HG03457 (cell line): ENCODE measurements at regions not wholly inside any gene's neighbourhood (a gene's known extent, or its start where the extent isn't known, plus 50 kb on each side); places are given as distances from the start of the nearest gene placed in this dataset.

Source experiments
- ATAC-seq: cut with Tn5 transposase; IDR thresholded peaks from one replicate; pipeline ENCODE4 v1.9.1; 2021; ENCODE audit warnings: moderate number of reproducible peaks; ENCODE audit not compliant: unreplicated experiment

DNA sequence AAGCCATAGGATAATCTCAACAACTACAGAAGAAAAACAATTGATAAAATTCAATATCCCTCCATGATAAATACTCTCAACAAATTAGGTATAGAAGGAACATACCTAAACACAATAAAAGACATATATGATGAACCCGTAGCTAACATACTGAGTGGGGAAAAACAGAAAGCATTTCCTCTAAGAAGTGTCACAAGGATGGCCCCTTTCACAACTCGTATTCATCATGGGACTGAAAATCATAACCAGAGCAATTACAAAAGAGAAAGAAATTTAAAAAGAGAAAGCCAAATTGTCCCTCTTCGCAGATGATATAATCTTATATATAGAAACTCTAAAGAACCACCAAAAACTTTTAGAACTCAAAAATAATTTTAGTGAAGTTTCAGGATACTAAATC is 146.3 kb upstream of the RGMB start:
- no peak for ATAC-seq

DNA sequence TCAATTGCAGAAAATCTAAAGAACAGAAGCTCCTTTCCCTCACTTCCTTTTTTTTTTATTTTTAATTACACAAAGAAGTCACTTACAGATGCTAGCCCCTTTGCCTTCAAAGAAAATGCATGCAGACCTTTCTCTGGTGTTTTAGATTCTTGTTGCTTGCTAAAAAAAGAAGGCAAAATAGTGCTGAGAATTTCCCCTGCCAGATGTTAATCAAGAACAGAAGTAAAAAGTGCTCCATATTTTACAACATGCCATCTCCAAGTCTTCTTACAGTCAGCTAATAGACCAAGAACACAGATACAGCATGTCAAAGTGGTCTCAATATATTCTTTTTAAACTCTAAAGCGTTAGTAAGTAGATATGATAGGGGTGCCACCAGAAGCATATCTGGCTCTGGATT is 142.8 kb upstream of the RGMB start:
- no peak for ATAC-seq

DNA sequence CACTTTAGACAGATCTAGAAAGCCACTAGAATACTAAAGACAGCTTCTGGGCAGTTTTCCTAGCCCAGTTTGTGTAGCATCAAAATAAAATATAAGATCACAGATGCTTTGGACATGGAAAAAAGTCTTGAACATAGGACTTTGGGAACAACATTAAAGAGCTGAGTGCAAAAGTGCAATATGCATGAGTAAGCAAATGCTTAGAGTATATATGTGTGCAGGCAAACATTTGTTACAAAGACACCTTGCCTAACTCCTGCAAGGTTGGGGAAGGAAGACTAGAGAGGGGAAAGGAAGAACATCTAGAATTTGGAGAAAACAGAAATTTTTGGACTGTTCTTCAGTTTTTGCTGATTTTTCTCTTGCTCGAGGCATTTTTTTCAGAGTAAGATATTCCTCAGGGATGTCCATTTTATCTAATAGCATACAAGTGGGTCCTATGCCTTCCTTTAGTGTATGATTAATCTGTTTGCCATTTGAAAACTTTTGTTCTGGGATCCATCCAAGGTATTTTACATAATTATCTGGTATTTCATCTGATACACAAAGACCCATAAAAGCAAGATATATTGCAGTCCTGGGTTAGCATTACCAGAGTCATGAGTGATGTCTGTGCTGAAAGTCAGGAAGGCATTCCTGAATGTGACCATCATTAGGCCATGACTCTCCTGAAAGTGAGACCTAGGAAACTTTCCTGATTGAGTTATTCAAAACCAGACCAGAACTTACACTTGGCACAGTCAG is 142.0 kb upstream of the RGMB start:
- ATAC-seq, result no peak

DNA sequence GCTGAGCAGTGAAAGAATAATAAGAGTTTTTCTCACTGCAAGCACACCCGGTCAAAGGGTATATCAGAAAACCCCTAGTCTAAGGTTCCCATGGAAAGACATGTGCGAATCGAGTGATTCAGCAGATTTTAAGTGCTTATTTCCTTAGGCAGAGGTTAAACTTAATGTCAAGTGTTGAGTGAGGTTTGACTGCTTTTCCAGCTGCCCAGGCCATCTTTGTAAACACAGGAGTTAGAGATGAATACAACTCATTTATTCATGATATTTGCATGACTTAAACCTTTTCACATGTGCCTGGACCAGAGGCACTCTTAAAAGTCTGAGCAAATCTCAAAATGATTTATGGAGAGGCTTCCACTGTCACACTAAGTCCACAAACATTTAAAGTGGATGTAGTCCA is 137.8 kb upstream of the RGMB start:
- no peak for ATAC-seq

DNA sequence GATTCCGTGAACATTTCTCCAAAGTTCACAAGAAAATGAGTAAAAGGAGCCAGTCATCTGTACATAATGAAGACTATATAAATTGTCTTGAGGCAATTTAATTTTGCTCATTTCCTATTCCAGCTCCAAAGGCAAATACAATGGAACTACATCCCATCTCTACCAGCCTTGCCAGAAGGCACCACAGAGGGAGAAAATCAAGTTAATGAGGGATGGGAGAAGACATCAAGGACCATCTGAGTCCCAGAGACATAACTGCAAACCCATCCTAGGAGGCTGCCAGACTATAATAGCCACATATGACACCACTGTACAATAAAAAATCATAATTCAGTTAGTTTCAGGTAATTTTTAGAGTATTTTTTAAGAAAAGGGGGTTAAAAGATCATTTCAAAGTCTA is 136.3 kb upstream of the RGMB start:
- no peak for ATAC-seq

DNA sequence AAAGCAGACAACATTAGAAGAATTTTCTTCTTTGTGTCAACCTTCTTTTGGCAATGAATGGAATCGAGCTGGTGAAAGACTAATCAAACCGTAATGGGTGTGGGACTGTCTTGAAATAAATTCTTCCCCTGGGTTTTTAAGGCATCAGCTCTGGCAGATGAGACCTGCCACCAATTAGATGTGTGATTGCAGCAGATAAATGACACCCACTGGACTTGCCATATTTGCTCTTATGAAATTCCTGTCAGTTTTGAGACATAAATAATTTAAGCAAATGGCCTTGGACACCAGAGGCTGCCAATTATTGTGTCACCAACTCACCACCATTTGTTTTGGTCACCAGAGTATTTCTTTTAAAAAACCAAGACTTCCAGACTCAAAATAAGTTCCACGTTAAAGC is 135.9 kb upstream of the RGMB start:
- ATAC-seq, result no peak

DNA sequence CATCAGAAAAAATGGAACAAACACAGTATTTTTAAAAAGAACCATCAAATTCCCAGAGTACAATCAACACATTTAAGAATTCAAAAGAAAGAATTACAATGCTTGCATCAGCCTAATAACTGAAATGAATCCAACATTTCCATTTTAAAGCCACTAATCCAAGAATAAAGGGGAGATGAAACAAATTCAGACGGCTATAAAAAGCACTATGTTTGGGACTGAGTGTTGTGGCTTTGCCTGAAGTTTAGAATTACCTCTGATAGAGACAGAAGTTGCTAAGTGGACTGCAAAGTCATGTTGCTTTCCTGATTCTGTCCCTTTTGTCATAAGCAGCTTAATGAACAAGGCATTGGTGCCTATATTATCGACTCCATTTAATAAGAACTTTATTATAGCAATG is 135.4 kb upstream of the RGMB start:
- ATAC-seq, result no peak

DNA sequence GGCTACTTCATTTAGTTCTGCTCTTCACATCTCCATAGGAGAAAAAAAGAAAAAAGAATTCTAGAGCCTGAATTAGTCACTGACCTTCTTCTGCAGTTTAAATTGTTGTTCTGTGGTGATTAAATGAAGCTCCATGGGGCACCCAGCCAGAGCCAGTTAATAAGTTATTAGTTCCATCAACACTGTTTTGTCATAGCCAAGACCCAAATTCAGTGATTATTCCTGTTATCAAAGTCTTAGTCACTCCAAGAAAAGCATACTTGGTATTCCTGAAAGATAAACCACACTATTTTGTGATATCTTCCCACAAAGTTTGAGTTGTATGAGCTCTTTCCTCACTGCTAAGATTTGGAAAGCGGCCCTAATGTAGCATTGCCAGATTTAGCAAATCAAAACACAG is 134.8 kb upstream of the RGMB start:
- no peak for ATAC-seq

DNA sequence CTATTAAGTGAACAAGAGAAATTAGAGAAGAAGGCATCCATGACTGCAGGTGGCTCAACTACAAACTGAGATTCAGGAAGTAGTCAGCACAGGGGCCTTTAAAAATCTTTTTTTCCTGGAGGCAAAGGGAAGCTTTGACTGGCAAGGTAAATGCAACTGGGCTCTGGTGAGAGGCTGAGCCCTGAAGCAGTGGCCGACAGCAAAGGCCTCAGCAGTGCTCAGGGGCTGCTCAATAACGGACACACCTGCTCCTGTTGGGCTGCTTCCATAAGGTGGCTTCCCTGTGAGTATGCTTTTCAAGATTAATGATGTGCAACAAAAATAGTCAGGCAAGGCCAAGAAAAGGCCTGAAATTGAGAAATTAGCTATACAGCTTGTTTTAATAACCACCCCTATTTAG is 134.2 kb upstream of the RGMB start:
- ATAC-seq, result no peak

DNA sequence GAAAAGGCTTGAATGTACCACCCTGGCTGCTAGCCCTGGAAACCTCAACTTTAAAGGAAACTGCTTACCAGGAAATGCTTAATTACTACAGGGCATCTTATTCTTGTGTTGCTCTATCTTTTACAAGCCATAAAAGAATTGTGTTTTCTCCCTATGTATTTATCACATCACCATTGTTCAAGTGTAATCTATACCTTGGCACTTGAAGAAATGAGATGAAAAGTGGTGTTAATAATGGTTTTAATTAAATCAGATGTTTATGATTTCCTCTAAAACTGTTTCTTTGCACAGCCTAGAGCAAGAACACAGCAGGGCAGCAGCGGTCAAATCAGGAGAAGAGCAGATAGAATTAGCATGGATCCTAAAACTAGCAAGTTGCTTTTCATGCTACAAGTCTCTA is 131.8 kb upstream of the RGMB start:
- ATAC-seq, result no peak

DNA sequence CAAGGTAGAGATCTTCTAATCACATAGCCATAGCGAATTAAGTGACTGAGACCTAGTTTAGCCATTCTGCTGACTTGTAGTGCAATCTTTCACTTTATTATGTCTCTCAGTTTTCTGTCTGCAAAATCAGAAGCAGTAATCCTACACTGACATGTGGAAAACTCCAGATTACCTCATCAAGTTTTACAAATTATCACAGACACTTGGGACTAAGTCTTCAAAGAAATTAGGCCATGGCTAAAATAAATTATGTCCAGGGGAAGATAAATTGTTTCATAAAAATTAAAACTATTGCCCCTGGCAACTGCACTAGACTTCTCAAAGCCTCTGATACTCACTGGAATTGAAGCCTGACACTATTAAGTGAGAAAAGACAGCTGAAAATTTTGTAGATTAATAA is 129.9 kb upstream of the RGMB start:
- ATAC-seq, result no peak

DNA sequence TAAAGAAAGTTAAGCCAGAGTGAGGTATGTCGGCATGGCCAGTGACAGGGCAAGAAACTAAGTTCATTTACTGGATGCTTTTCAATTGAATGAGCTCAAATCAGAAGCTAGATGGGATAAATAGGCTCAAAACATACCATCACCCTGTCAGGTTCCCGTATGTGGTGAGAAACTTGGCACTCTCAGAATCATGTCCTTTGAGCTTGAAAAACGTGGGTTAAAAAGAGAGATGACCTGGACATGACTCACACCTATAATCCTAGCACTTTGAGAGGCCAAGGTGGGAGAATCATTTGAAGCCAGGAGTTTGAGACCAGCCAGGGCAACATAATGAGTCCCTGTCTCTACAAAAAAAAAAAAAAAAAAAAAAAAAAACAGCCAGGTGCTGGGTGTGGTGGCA is 121.7 kb upstream of the RGMB start:
- no peak for ATAC-seq

DNA sequence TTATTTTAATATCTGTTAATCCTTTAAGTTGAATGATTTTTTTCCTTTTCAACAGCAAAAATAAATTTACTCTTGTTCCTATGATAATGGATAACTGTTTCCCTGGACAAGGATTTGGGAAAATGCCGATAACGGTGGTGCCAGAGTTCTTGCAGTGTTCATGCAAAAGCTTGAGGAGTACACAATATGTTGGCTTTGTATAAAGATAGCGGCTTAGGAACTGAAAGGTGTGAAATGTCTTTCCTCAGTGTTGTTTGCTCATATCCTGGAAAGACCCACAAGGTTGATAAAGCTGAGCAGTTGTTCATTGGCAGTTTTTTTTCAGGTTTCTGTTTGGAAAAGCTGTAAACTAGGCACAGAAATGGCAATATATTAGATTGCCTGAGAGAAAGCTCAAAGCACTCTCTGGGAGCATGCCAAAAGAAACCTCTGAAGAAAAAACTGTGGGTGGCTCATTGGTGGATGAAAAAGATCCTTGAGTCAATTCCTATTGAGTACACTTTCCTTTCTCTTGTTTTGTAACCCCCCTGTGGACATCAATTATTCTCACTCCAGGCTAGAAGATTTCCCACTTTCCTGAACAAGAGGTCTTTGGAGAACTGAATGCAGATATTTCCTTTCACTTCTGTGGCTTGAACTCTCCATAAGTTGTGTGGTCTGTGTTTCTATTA is 117.2 kb upstream of the RGMB start:
- ATAC-seq, result no peak

DNA sequence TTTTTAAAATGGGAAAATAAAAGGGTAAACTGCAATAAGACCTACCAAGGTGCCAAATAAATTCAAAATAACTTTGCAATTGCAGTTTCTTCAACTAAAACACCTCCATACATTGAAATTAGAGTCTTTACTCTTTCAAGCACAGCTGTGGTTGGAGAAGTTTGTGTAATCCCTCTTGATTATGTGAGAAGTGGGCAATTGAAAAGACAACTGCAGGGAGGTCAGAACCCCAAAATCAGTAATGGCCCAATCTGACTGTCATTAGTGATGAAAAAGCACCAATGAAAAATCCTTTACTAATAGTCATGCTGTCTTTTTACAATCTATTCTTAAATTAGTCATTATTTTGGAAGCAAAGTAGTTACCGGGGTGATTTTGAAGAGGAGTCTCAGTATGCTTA is 116.7 kb upstream of the RGMB start:
- ATAC-seq, result no peak

DNA sequence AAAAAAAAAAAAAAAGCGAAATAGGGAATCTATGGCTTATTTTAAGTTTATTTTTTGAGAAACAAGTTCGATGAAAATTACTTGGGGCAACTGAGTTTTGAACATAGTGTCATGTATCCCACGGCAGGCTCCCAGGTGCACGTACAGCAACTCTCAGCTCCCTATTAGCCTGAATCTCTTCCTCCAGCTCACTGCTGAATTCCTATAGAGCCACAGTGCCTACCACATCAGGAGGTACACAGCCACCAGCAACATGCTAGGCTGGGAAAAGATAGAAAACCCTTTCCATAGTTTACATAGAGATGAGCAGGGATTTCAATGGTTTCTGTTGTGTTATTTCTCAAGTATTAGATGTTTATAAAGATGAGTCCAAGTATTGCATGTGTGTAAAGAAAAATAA is 115.9 kb upstream of the RGMB start:
- no peak for ATAC-seq

DNA sequence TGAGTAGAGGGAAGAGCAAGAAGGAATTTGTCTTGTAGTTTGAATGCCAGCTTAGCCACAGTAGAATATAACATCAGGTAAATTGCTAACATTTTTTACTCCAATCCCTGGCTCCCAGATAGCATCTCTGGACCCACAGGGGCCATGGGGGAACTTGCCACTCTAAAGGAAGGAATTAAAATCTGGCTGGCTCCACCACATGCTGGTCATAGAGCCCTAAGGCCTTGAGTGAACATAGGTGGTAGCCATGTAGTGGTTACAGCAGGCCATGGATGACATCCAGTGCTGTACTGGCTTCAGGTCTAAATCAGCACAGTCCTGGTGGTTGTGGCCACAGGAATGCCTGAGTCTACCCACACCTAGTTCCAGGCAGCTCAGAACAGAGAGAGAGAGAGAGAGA is 109.9 kb upstream of the RGMB start:
- ATAC-seq, result no peak

DNA sequence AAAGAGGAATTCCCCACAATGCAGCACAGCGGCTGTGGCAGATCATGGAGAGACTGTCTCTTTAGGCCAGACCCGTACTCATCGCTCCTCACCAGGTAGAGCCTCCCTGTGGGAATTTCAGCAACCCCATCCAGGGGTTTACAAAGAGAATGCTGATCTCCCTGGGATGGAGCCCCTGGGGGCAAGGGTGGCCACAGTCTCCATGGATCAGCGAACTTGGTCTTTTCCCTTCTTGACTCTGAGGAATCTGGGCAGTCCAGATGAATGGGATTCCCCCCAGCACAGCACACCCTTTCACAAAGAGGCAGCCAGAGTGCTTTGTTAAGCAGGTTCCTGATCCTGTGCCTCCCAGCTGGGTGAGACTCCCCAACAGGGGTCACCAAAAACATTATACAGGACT is 108.7 kb upstream of the RGMB start:
- no peak for ATAC-seq

DNA sequence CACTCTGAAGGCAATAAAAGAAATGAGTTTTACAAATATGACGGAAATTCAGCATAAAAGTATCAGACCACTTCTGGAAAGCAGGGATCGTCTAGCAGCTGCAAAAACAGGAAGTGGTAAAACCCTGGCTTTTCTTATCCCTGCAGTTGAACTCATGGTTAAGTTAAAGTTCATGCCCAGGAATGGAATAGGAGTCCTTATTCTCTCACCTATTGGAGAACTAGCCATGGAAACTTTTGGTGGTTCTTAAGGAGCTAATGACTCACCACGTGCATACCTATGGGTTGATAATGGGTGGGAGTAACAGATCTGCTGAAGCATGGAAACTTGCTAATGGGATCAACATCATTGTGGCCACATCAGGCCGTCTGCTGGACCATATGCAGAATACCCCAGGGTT is 93.5 kb upstream of the RGMB start:
- ATAC-seq, result no peak

DNA sequence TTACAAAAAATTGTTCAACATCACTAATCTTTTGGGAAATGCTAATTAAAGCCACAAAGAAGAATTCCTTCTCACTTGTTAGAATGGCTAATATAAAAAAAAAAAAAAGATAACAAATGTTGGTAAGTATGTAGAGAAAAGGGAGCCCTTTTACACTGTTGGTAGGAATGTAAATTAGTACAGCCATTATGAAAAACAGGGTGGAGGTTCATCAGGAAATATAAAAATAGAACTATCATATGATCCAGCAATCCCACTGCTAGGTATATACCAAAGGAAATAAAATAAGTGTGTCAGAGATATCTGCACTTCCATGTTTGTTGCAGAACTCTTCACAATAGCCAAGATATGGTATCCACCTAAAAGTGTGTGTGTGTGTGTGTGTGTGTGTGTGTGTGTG is 83.5 kb upstream of the RGMB start:
- ATAC-seq, result no peak

DNA sequence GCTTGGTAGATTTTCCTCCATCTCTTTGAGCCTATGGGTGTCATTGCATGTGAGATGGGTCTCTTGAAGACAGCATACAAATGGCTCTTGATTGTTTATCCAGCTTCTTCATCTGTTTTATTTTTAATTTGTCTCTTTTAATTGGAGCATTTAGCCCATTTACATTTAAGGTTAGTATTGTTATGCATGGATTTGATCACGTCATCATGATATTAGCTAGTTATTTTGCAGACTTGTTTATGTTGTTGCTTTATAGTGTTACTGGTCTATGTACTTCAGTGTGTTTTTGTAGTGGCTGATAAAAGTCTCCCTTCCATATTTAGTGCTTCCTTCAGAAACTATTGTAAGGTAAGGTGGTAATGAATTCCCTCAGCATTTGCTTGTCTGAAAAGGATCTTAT is 78.6 kb upstream of the RGMB start:
- ATAC-seq, result no peak

DNA sequence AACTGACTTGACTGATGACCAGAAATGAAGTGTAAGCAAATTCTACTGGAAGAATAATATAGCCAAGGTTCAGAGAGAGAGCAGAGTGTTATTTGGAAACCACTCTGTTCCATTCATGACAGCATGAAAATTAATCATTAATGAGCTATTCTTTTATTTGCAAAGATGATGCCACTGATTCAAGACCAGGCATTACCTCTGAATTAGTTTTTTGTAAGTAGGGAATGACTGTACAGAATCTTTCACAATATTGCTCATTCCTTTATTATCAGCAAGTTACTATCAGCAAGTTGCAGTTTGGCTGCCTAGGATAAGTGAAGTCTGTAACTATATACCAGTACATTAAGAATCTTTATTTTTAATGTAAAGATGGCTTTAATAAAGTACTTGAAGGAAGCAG is 75.1 kb upstream of the RGMB start:
- no peak for ATAC-seq

DNA sequence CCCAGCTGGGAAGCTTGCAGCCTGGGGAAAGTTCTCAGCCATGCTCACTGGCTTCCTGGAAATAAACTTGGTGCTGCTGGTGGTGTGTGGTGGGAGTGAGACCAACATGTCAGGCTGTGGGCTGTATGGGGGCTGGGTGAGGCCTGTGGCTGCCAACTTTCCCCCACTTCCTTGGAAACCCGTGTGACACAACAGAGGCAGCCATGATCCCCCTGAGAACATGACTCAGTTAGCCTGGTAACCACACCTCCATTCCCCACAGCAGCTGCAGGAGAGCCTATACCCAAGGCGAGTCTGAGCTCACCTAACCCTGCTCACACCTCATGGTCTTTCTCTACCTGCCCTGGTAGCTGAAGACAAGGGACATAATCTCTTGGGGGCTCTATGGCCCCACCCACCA is 72.7 kb upstream of the RGMB start:
- no peak for ATAC-seq

DNA sequence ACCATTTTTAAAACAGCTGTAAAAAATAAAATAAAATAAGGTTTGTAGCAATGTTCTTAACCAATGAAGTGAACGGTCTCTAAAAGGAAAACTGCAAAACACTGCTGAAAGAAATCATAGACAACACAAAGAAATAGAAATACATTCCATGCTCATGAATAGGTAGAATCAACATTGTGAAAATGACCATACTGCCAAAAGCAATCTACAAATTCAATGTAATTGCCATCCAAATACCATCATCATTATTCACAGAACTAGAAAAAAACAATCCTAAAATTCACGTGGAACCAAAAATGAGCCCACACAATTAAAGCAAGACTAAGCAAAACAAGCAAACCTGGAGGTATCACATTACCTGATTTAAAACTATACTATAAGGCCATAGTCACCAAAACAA is 67.6 kb upstream of the RGMB start:
- ATAC-seq, result no peak
